Fibroblast of skin of left biceps (primary cell): ENCODE measurements at regions not wholly inside any gene's neighbourhood (a gene's known extent, or its start where the extent isn't known, plus 50 kb on each side); places are given as distances from the start of the nearest gene placed in this dataset.
A peak's percentile ranks its signal among the peaks of the same experiment; 100 is the strongest.
"Not testable (repeated sequence)": the region's sequence is repeated elsewhere in the genome, so short reads cannot be mapped to it uniquely, and the experiment has no call there.

Experiments used
- DNase-seq, 2 experiments: peaks; one replicate each; pipeline ENCODE4 v3.0.0-alpha.2; 2013; ENCODE audit warnings: low read depth in 2 of 2

GRCh38 chr7:130789436-130789835 is 55.4 kb upstream of the KLF14 start:
- DNase-seq, result no peak

GRCh38 chr7:130791746-130792145 is 57.7 kb upstream of the KLF14 start:
- no peak for DNase-seq

GRCh38 chr7:130793855-130794618 is 60.0 kb upstream of the KLF14 start:
- DNase-seq, result no peak

GRCh38 chr7:130794619-130794922 is 60.6 kb upstream of the KLF14 start:
- no peak for DNase-seq

- not testable (repeated sequence) for DNase-seq
Observed at GRCh38 chr7:130796425-130796824, 62.4 kb upstream of the KLF14 start.

GRCh38 chr7:130803127-130803526 is 69.1 kb upstream of the KLF14 start:
- DNase-seq, result no peak

- no peak for DNase-seq
Observed at GRCh38 chr7:130804220-130804619, 70.2 kb upstream of the KLF14 start.

- not testable (repeated sequence) for DNase-seq
Observed at GRCh38 chr7:130812819-130813218, 78.8 kb upstream of the KLF14 start.

GRCh38 chr7:130814778-130815335 is 80.8 kb upstream of the KLF14 start:
- peak in 1 of 2 experiments; percentile 5 for DNase-seq

GRCh38 chr7:130818056-130818455 is 84.0 kb upstream of the KLF14 start:
- no peak for DNase-seq

GRCh38 chr7:130821864-130822263 is 87.9 kb upstream of the KLF14 start:
- DNase-seq, result no peak

- DNase-seq, result no peak
Observed at GRCh38 chr7:130822642-130823041, 88.6 kb upstream of the KLF14 start.

- DNase-seq, result no peak
Observed at GRCh38 chr7:130823060-130823459, 89.1 kb upstream of the KLF14 start.

GRCh38 chr7:130825819-130826218 is 91.8 kb upstream of the KLF14 start:
- DNase-seq, result no peak

GRCh38 chr7:130829415-130829814 is 95.4 kb upstream of the KLF14 start:
- no peak for DNase-seq

GRCh38 chr7:130831322-130831721 is 97.3 kb upstream of the KLF14 start:
- DNase-seq, result no peak

- DNase-seq, result no peak
Observed at GRCh38 chr7:130831817-130832481, 97.9 kb upstream of the KLF14 start.

- DNase-seq, result peak; percentile 89 to 91
Observed at GRCh38 chr7:130838738-130839137, 104.7 kb upstream of the KLF14 start.

GRCh38 chr7:130840599-130840998 is 106.6 kb upstream of the KLF14 start:
- no peak for DNase-seq

- no peak for DNase-seq
Observed at GRCh38 chr7:130841416-130841815, 107.4 kb upstream of the KLF14 start.

GRCh38 chr7:130843703-130844102 is 109.7 kb upstream of the KLF14 start:
- DNase-seq, result no peak

GRCh38 chr7:130844811-130845580 is 111.0 kb upstream of the KLF14 start:
- no peak for DNase-seq
